Inflammatory macrophage treated with lipopolysaccharide for 1 hour (primary cell): ENCODE measurements at regions not wholly inside any gene's neighbourhood (a gene's known extent, or its start where the extent isn't known, plus 50 kb on each side); places are given as distances from the start of the nearest gene placed in this dataset.

Experiments used
- DNase-seq, 2 donors: peaks; one replicate each; pipeline ENCODE4 v3.0.0-alpha.2; 2020 to 2022

DNA sequence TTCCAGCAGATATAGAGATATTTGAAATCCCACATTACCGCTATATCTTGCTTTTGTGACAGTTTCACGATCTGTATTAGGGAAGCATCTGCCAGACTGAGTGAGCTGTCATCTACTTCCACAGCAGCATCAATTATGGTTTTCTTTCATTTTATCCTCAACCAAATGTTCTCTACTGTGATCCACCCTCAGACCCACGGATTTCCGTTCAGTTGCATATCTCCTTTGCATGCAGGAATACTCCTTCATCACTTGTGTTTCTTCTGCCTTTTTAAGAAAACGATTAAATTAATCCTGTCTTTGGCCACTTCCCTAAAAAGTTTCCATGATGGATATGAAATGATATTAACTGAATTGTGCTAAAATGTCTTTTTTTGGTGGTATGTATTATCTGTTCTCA is 262.1 kb upstream of the ADGRB3 start:
- no peak for DNase-seq

DNA sequence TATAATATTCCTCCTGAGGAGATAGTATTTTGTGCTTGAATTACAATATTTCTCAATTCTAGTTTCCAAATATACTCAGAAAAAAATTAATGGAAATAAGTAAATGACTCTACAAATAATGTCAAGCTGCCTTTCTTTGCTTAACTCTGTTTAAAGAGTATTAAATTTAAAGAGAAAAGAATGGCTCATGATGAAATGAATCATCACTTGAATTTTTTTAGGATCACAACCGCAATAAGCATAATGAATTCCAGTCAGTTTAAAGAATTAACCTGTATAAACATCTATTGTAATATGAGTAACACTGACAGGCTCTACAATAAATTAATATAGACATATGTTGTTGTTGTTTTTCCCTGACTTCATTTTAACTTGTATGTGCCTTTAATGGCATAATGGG is 266.2 kb upstream of the ADGRB3 start:
- no peak for DNase-seq

DNA sequence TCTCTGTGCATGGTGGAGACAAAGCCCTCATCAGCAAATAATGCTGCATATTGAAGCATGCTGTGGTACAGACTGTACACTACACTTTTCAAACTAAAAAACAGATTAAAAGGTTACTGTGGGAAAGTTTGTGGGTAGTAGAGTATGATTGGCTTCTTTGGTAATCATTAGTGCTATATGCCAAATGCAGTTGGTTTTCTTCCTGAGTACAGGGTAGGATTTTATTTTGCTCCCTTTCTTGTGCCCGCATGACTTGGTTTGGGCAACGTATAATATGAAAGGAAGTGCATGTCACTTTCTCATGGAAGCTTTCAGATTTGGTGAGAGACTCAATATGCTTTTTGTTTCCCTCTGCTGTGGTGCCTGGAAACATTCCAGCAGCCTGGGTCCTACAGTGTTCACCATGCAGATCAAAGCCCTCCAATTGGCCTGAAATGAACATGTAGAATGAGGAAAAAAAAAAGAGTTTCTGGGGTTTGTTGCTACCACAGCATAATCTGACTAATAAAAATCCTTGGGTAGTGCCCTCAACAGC is 270.7 kb upstream of the ADGRB3 start:
- DNase-seq = no peak

DNA sequence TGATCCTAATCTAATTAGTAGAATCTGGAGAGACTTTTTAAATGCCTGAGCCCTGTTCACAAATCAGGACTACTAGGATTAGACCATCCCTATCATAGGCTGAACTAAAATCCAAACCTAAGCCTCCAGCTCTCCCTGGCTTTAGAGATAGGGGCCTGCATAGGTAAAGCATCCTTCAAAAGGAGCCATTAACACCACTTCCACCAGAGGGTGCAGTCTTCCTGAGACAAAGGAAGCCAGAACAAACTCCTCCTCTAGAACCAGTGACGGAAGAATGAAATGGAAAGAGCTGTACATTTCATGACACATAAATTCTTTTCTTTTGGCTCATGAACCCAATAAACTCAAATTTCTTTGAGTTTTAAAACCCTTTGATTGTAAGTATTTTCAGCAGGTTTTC is 291.2 kb upstream of the ADGRB3 start:
- peak; percentile 6 to 24 for DNase-seq

DNA sequence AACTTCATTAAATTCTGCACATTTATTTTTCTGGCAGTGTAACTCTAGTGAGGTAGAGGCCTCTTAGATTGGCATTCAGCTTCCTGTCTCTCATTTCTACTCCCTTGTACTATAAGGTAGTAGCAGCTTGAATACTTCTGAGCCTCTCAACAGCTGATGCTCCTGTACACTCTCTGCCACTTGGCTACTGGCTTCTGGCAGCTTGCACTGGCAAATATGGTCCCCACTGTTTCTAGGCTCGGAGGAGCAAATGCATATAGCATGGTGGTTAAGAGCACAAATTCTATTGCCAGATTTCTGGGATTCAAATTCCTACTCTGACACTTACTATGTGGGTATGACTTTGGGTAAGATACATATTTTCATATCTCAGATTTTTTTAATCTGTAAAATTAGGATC is 292.8 kb upstream of the ADGRB3 start:
- no peak for DNase-seq

DNA sequence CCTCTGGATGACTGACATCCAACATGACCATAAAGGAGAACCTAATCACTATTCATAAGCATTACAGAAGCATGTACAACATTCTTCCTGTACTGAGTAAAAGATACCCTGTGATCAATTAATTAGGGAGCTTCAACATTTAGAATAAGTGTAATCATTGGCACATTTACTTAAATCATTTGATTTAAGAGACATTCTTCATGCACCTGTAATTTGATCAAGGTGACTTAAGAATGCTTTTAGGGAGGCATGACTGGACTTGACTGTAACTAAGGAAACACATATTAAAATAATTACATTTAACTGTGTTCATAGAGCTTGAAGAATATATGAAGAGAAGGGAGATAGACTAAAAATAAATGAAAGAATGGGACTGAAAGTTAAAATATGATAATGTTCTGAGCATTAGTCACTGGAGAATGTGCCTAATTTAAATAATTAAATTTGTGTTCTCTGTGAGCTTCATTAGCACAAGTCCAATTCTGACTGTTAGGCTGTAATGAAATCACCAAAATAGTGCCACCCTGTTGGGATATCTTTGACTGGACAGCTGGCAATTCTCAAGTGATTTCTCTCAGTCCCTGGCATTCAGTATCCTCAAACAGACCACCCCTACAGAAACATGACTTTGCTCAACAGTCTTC is 295.5 kb upstream of the ADGRB3 start:
- DNase-seq = no peak

DNA sequence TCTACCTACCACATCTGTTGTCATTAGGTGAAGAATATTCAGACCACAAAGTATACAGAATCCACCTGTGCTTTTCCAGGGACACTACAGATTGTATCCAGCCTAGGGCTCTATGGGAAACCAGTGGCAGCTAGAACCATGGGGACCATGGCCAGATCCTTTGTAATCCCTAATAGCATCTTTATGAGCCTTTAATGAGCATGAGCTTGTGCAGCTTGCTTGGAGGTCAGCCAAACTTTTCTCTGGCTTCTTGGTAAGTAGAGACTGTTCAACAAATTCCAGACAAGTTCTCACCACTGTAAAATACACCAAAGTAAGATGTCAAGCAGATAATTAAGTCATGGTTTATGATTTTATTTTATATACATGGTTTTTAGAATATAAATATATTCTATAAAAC is 301.6 kb upstream of the ADGRB3 start:
- no peak for DNase-seq

DNA sequence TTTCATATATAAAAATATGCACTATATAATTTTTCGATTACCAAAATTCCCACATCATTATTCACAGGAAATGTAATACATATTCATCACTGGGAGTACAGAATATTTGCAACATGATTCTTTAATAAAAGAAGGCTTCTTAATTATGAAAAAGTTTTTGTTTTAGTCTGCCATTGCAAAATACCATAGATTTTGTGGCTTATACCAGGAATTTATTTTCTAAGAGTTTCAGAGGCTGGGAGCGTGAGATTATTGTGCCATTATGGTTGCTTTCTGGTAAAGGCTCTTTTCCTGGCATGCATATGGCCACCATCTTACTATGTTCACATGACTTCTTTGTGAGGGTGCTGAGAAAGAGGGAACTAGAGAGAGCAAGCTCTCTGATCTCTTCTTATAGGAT is 306.9 kb upstream of the ADGRB3 start:
- no peak for DNase-seq

DNA sequence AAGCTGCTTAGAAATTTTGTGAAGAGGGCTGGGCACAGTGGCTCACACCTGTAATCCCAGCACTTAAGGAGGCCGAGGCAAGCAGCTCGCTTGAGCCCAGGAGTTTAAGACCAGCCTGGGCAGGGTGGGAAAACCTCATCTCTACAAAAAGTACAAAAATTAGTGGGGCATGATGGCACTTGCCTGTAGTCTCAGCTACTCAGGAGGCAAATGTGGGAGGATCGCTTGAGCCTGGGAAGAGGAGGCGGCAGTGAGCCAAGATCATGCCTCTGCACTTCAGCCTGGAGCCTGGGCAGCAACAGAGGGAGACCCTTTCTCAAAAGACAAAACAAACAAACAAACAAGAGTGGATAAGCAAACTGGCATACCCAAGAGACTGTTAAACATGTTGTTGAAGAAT is 308.3 kb upstream of the ADGRB3 start:
- no peak for DNase-seq

DNA sequence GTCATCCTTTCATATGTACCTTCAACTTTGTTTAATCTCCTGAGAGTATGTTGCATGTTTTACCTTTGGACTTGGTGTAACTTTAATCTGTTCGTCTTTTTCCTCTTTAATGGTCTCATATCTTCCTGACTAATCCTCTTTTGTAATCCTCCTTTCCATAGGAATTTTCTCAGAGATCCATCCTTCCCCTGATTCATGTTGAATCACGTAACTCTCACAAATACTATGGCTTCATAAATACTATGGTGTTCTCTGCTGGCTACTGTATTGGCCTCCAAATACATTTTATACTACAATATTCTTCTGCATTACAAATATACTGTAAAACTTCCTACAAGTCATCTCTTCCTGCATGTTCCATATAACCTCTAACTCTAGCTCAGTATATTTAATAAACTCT is 317.7 kb upstream of the ADGRB3 start:
- DNase-seq = no peak

DNA sequence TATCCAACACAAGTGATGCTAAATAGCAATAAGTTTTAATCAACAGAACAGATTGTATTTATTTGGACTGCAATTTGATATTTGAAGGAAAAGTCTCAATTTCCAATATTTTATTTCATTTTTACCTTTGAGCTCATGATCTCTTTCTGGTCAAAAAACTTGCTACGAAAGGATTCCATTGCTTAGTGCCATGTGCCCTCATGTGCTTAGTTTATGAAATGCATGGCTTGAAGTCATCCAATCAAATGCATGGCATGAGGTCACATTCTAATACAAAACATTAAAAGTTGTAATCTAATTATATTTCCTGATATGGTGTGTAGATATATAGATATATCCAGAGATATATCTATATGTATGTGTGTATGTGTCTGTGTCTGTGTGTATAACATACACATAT is 321.2 kb upstream of the ADGRB3 start:
- no peak for DNase-seq

DNA sequence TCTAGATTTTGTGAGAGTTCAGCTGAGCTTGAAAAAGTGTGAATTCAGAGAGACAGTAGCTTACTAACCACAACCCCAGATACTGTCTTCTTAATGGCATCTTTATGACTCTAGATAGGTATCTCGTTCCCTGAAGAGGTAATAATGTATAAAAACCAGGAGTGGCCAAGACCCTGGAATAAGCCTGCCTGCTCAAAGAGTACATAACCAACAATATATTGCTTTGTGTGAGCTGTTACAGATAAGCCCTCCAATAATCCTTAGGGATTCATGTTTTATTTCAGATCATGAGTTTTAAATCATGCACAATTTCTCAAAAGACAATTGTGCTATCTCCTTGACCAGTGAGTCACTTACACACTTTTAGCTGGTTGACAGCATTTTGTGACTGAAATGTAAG is 327.8 kb upstream of the ADGRB3 start:
- no peak for DNase-seq

DNA sequence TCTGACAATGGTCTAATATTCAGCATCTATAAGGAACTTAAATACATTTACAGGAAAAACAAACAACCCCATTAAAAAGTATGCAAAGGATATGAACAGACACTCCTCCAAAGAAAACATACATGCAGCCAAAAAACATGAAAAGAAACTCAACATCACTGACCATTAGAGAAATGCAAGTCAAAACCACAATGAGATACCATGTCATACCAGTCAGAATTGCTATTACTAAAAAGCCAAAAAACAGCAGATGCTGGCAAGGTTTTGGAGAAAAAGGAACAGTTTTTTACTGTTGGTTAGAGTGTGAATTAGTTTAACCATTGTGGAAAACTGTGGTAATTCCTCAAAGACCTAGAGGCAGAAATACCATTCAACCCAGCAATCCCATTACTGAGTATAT is 339.0 kb upstream of the ADGRB3 start:
- no peak for DNase-seq

DNA sequence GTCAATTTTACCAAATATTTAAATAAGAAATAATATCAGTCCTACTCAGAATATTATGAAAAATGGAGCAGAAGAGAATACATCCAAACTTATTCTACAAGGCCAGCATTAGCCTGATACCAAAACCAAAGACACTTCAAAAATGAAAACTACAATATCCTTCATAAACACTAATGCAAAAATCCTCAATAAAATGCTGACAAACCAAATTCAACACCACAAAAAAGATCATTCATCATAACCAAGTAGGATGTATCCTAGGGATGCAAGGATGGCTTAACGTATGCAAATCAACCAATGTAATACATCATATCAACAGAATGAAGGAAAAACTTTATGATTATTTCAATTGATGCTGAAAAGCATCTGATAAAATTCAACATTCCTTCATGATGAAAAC is 352.4 kb upstream of the ADGRB3 start:
- no peak for DNase-seq

DNA sequence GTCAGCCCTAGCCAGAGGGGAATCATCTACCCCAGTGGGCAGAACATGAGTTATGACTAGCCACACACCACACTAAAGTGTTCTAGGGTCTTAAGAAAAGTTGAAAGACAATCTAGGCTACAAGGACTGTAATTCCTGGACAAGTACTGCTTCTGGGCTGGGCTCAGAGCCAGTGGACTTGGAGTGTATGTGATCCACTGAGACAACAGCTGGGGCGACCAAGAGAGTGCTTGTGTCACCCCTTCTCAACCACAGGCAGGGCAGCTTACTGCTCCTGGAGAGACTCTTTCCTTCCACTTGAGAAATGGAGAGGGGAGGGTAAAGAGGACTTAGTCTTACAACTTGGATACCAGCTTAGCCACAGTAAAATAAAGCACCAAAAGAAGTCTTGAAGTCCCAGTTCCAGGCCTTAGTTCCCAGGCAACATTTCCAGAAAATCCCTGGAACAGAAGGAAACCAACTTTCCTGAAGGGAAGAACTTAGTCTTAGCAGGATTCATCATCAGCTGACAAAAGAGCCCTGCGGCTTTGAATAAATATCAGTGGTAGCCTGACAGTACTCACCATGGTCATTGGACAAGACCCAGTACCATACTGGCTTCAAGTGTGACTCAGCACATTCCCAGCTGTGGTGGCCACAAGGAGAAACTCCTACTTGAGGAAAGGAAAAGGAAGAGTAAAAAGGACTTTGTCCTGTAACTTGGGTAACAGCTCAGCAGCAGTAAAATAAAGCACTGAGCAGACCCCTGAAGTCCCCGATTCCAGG is 355.1 kb upstream of the ADGRB3 start:
- DNase-seq = no peak

DNA sequence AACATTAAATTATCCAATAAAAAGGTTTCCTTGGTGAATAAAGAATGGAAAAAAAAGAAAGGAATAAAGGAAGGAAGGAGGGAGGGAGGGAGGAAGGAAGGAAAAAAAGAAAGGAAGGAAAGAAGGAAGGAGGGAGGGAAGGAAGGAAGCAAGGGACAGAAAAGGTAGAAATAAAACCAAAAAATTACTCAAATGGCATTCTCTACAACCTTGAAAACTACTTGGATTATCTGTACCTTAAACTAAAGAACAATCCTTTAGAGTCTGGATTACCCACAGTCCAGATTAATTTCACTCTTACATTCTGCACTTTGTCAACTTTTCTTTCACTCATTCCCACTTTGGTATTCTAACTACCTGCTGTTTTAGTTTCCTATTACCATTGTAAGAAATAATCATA is 361.8 kb upstream of the ADGRB3 start:
- no peak for DNase-seq

DNA sequence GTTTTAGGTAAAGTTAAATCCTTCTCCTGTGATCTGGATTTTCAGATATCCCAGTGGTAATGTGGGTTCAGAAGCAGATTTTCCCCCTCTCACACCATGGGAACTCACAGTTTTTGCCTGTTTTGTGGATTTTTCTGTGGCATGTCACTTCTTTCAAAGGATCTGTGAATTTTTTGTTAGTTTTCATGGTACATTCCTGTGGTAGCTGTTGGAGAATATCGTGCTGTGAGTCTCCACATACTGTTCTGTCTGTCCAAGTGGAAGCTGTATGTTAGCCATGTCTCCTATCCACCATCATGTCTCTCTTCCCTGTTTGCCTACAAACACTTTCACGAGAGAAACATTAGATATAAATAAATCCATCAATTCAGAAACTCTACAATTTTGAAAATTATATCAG is 378.7 kb upstream of the ADGRB3 start:
- DNase-seq = no peak

DNA sequence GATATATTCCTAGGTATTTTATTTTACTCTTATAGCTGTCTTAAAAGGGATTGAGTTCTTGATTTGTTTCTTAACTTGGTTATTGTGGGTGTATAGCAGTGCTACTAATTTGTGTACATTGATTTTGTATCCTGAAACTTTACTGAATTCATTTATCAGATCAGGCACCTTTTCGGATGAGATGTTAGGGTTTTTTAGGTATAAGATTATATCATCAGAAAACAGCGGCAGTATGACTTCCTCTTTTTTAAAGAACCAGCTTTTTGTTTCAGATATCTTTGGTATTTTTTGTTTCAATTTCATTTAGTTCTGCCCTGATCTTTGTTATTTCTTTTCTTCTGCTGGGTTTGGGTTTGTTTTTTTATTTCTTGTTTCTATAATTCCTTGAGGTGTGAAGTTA is 382.4 kb upstream of the ADGRB3 start:
- DNase-seq = no peak

DNA sequence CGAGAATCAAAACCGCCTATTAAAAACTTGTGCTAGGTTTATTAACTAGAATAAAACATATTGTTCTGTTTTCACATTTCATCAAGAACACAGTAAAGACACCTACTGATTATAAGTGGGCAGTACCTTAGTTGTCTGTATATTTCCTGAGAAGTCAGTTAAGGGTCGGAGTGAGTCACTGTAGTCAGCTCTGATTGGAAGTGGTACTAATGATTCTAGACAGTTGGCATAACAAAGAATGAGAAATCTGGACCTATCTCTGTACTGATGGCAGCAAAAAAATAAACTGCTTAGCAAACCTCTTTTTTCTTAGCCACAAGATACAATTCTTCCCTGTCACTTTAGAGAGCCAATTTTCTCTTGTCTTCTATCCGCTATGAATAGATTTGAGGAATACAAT is 387.3 kb upstream of the ADGRB3 start:
- no peak for DNase-seq

DNA sequence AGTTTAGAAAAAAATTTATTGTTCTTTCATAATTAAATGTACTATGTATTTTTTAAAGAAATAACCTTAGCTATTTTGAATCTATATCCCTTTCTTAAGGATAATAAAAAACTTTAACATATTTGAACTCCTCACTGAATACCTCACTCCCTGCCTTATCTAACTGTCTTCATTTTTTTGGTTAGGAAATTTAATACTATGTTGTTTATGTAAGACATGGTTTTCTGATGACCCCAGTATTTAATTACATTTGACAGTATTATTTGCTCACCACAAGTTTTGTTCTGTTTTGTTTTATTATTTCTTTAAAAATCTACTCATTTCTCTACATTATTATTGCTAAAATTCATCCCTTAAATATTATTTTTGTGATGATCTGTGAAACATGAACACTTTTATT is 394.4 kb upstream of the ADGRB3 start:
- DNase-seq = no peak

DNA sequence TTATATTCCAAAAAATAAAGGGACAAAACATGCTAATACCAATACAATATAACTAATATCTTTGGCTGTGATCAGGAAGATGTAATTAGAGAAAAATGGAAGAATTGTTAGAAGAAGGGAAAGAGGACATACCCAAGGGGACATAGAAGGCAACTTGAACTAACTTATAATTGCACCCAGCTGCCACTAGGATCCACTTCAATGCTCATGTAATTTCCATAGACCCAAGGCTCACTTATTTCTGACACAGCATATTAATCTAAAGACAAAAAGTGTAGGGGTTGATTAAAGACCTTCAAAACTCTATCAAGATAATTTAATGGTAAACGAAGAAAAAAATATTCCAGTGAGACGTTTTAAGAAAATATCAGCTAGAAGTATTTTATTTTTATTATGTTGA is 396.0 kb upstream of the ADGRB3 start:
- DNase-seq = no peak

DNA sequence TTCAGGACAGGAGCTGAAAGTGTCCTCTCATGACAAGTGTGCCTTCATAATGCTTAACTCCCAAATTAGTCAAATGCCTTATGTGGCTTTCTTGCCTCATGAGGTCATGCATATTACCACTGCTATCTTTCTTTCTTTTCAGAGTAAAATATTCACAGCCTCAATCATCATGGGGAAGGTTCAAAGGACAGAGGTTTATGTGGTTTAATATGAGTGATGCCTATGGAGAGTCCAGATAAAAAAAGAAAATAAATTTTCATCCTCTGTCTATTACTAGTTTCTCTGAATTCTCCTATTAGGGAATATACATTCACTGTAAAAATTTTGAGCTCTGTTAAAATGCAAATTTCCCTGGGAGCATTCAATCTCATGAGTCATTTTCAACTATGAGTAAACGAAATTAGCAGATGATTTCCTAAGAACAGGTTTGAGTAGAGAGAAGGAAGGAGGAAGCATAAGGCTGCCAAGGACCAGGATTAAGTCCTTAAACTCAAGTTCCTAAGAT is 396.9 kb upstream of the ADGRB3 start:
- no peak for DNase-seq

DNA sequence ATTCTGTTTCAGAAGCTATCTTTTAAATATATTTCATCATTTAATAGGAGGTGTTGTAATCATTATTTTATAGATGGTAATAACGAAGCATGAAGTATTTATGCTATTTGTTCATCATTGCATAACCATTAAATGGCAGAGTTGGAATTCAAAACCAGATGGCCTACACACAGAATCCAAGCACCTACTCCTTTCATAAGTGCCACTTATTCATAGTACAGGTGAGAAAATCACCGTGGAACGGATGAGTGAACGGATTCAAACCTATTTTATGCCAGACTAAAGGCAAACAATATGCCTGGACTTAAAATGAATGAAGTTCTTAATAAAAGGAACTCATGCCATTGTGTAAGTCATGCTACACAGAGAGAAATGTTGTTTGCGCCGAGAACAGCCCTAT is 397.9 kb upstream of the ADGRB3 start:
- DNase-seq = no peak

DNA sequence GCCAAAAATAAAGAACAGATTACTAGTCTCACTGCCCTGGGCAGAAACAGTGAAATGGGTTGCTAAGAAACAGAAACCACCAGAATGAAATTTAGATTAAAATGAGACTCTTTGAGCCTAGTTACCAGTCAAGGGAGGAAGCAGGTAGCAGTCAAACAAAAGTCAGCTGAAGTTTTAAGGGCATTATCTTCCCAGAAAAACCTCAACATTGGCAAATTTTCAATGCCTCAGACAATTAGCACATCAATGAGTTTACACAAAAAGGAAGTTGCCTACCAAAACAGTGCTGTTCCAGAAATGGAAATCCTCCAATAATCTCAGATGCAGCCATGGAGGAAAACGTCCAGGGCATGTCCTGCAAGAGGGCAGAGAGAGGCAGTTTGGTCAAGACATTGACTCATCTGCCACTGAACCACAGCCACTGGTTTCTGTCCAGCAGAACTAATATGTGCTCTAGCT is 399.7 kb upstream of the ADGRB3 start:
- DNase-seq = no peak

DNA sequence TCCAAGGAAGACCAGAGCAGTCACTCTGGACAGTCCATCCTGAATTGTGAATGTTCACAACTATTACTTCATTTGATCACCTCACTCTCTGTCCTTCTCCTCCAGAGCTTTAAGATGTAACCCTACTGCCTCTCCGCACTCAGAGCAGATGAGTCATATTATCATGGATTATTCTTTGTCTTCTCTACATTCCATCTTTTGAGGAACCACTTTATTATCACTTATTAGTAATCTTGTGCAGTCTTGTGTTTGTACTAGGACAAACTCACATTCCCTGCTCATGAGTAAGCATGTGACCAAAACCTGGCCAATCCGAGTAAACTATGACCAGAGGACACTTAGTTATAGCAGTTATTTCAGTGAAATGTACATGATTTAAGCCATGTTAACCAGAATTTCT is 401.5 kb upstream of the ADGRB3 start:
- DNase-seq = no peak
